H1 (cell line): ENCODE measurements at regions not wholly inside any gene's neighbourhood (a gene's known extent, or its start where the extent isn't known, plus 50 kb on each side); places are given as distances from the start of the nearest gene placed in this dataset.

ENCODE experiments used
- CTCF ChIA-PET: fragments of 300-600 bp; sonication (Branson Sonifier 250); formaldehyde crosslinking; loops from one replicate; lab custom pipeline; 2021; ENCODE audit not compliant: partially characterized antibody; lab: Charles Lee
- POLR2A ChIA-PET: fragments of 300-600 bp; sonication (Branson Sonifier 250); formaldehyde crosslinking; loops from one replicate; lab custom pipeline; 2021; ENCODE audit warnings: inconsistent platforms; ENCODE audit not compliant: partially characterized antibody; lab: Charles Lee
- DNase-seq, 2 experiments: peaks; one replicate each; pipeline versions ENCODE4 v3.0.0 to v3.0.0-alpha.2; 2010 to 2022; ENCODE audit warnings: low spot score in 2 of 2, low read depth in 1 of 2, mixed read lengths in 1 of 2
- FAIRE-seq: peaks from 2 replicates; lab custom pipeline; 2011; peaks lifted over from hg19 to GRCh38; lab: Jason Lieb, UNC
- H2AFZ ChIP-seq: 2 replicates; pipeline ENCODE4 v1.8.1; 2012; ENCODE audit warnings: low read length, inconsistent platforms
- H2AK5ac ChIP-seq: 2 replicates; pipeline ENCODE4 v1.6.1; 2013; ENCODE audit warnings: low read depth, low read length
- H2BK120ac ChIP-seq: replicated peaks from 2 replicates; pipeline ENCODE3; 2013; ENCODE audit warnings: low read depth, low read length, inconsistent platforms
- H2BK12ac ChIP-seq: 2 replicates; pipeline ENCODE4 v1.6.1; 2013; ENCODE audit warnings: low read depth, low read length
- H2BK15ac ChIP-seq: 2 replicates; pipeline ENCODE4 v1.6.1; 2013; ENCODE audit warnings: low read length
- H2BK20ac ChIP-seq: 2 replicates; pipeline ENCODE4 v1.6.1; 2013; ENCODE audit warnings: low read length
- H2BK5ac ChIP-seq: 2 replicates; pipeline ENCODE4 v1.6.1; 2013; ENCODE audit warnings: low read depth, low read length
- H3K14ac ChIP-seq: 2 replicates; pipeline ENCODE4 v1.6.1; 2013; ENCODE audit warnings: inconsistent platforms; ENCODE audit not compliant: insufficient read length
- H3K18ac ChIP-seq: 2 replicates; pipeline ENCODE4 v1.6.1; 2013; ENCODE audit warnings: low read length; ENCODE audit errors: extremely low read depth
- H3K23ac ChIP-seq: 2 replicates; pipeline ENCODE4 v1.6.1; 2013; ENCODE audit warnings: inconsistent platforms; ENCODE audit not compliant: insufficient read length
- H3K23me2 ChIP-seq: 2 replicates; pipeline ENCODE4 v1.6.1; 2013; ENCODE audit warnings: low read depth, low read length
- H3K27ac ChIP-seq: 2 replicates; pipeline ENCODE4 v1.6.1; 2011; ENCODE audit warnings: low read depth, low read length, inconsistent platforms
- H3K27me3 ChIP-seq, 4 experiments: replicated peaks in 1 of 4; 1 replicate in 1 of 4; 2 replicates in 3 of 4; pipeline versions ENCODE4 v1.6.1 to v1.8.1; 2011 to 2013; ENCODE audit warnings: low read length in 3 of 4, mild to moderate bottlenecking in 3 of 4, inconsistent platforms in 2 of 4, mixed read lengths in 2 of 4, moderate library complexity in 1 of 4; ENCODE audit not compliant: control insufficient read depth in 3 of 4, insufficient read depth in 3 of 4; ENCODE audit errors: extremely low read depth in 1 of 4
- H3K36me3 ChIP-seq, 4 experiments: 2 replicates each; pipeline versions ENCODE4 v1.6.1 to v1.8.1; 2011 to 2013; ENCODE audit warnings: mild to moderate bottlenecking in 4 of 4, low read length in 3 of 4, moderate library complexity in 2 of 4, control low read depth in 1 of 4, inconsistent platforms in 1 of 4; ENCODE audit not compliant: insufficient read depth in 4 of 4, control insufficient read depth in 2 of 4
- H3K4ac ChIP-seq: replicated peaks from 2 replicates; pipeline ENCODE3; 2013; ENCODE audit warnings: low read length, low read depth, mixed read lengths, inconsistent platforms; ENCODE audit not compliant: insufficient read length
- H3K4me1 ChIP-seq, 4 experiments: replicated peaks in 1 of 4; 1 replicate in 1 of 4; 2 replicates in 3 of 4; pipeline versions ENCODE4 v1.6.1 to v1.8.1; 2011 to 2013; ENCODE audit warnings: low read length in 3 of 4, inconsistent platforms in 2 of 4, mixed read lengths in 1 of 4; ENCODE audit not compliant: insufficient read depth in 4 of 4, control insufficient read depth in 3 of 4
- H3K4me2 ChIP-seq, 2 experiments: 2 replicates each; pipeline versions ENCODE4 v1.6.1 to v1.8.1; 2011 to 2013; ENCODE audit warnings: low read depth in 2 of 2, low read length in 2 of 2, control low read depth in 1 of 2, inconsistent platforms in 1 of 2, mild to moderate bottlenecking in 1 of 2; ENCODE audit not compliant: insufficient read depth in 1 of 2
- H3K4me3 ChIP-seq, 4 experiments: fragments of 200-600, 300-600 bp in 1 of 4; sonication (generic), shearing (Covaris generic), sonication (Bioruptor Twin) in 1 of 4; 2 replicates each; pipeline versions ENCODE4 v1.5.1 to v1.8.1; 2011 to 2016; ENCODE audit warnings: low read length in 4 of 4, low read depth in 3 of 4, control low read depth in 2 of 4, inconsistent platforms in 2 of 4, mild to moderate bottlenecking in 2 of 4, mixed read lengths in 1 of 4, moderate library complexity in 1 of 4; ENCODE audit not compliant: insufficient read depth in 2 of 4; ENCODE audit errors: extremely low read depth in 1 of 4
- H3K56ac ChIP-seq: replicated peaks from 2 replicates; pipeline ENCODE3; 2013; ENCODE audit warnings: low read depth, mild to moderate bottlenecking, mixed read lengths, low read length, inconsistent platforms; ENCODE audit not compliant: insufficient read length
- H3K79me1 ChIP-seq: 2 replicates; pipeline ENCODE4 v1.6.1; 2013; ENCODE audit warnings: low read depth, low read length, control low read depth
- H3K79me2 ChIP-seq, 2 experiments: 2 replicates each; pipeline versions ENCODE4 v1.6.1 to v1.8.1; 2012 to 2013; ENCODE audit warnings: low read length in 2 of 2, mild to moderate bottlenecking in 2 of 2, inconsistent platforms in 1 of 2; ENCODE audit not compliant: insufficient read depth in 2 of 2, control insufficient read depth in 1 of 2
- H3K9ac ChIP-seq, 4 experiments: replicated peaks in 1 of 4; 1 replicate in 1 of 4; 2 replicates in 3 of 4; pipeline versions ENCODE4 v1.6.1 to v1.8.1; 2011 to 2013; ENCODE audit warnings: low read depth in 3 of 4, low read length in 3 of 4, control low read depth in 2 of 4, mild to moderate bottlenecking in 2 of 4, moderate library complexity in 2 of 4, inconsistent platforms in 1 of 4; ENCODE audit errors: extremely low read depth in 1 of 4
- H3K9me3 ChIP-seq, 2 experiments: 2 replicates each; pipeline versions ENCODE4 v1.6.1 to v1.8.1; 2012 to 2013; ENCODE audit warnings: mild to moderate bottlenecking in 2 of 2, moderate library complexity in 2 of 2, control low read depth in 1 of 2, inconsistent platforms in 1 of 2, low read depth in 1 of 2, low read length in 1 of 2, mixed read lengths in 1 of 2; ENCODE audit not compliant: insufficient read depth in 2 of 2
- H4K20me1 ChIP-seq, 2 experiments: replicated peaks in 1 of 2; 2 replicates each; pipeline versions ENCODE3 to v1.8.1; 2011 to 2013; ENCODE audit warnings: inconsistent platforms in 2 of 2, low read length in 2 of 2, mild to moderate bottlenecking in 1 of 2; ENCODE audit not compliant: insufficient read depth in 2 of 2, control insufficient read depth in 1 of 2
- H4K5ac ChIP-seq: 2 replicates; pipeline ENCODE4 v1.6.1; 2013; ENCODE audit warnings: low read length, low read depth, mixed read lengths, inconsistent platforms; ENCODE audit not compliant: insufficient read length
- H4K8ac ChIP-seq: 2 replicates; pipeline ENCODE4 v1.8.0; 2013; ENCODE audit warnings: mild to moderate bottlenecking, moderate library complexity, low read length, inconsistent platforms; ENCODE audit not compliant: insufficient read depth; ENCODE audit errors: extremely low read depth
- H4K91ac ChIP-seq: replicated peaks from 2 replicates; pipeline ENCODE3; 2013; ENCODE audit warnings: low read length, mixed read lengths, inconsistent platforms; ENCODE audit not compliant: insufficient read length
- CTCF ChIP-seq, 3 experiments: IDR thresholded peaks; 1 replicate in 2 of 3; 2 replicates in 1 of 3; pipeline versions ENCODE4 v1.5.1 to v1.6.1; 2011; ENCODE audit warnings: low read length in 3 of 3, mild to moderate bottlenecking in 3 of 3, inconsistent platforms in 2 of 3, low read depth in 1 of 3, moderate library complexity in 1 of 3; ENCODE audit not compliant: insufficient read depth in 1 of 3; ENCODE audit errors: control extremely low read depth in 1 of 3
- EGR1 ChIP-seq: IDR thresholded peaks from 2 replicates; pipeline ENCODE4 v1.6.1; 2011; ENCODE audit warnings: low read depth, low read length, borderline replicate concordance
- FOSL1 ChIP-seq: IDR thresholded peaks from 2 replicates; pipeline ENCODE4 v1.6.1; 2011; ENCODE audit warnings: mild to moderate bottlenecking, low read depth, low read length, moderate library complexity; ENCODE audit not compliant: insufficient read depth
- KDM4A ChIP-seq: IDR thresholded peaks from one replicate; pipeline ENCODE4 v1.7.1; 2012; ENCODE audit warnings: low read depth, mild to moderate bottlenecking, moderate library complexity, low read length, inconsistent platforms; ENCODE audit not compliant: severe bottlenecking
- NANOG ChIP-seq: IDR thresholded peaks from 2 replicates; pipeline ENCODE4 v1.6.1; 2011; ENCODE audit warnings: low read length, low read depth, mild to moderate bottlenecking, inconsistent platforms; ENCODE audit not compliant: insufficient read depth, poor library complexity, severe bottlenecking
- POU5F1 ChIP-seq: IDR thresholded peaks from 2 replicates; pipeline ENCODE4 v1.6.1; 2011; ENCODE audit warnings: low read depth, mild to moderate bottlenecking, low read length, moderate library complexity
- RNF2 ChIP-seq: fragments of 200-900, 300-1000 bp; sonication (generic); IDR thresholded peaks from 2 replicates; pipeline ENCODE4 v1.7.1; 2016; ENCODE audit warnings: borderline replicate concordance, low read depth, mild to moderate bottlenecking, antibody characterized with exemption, low read length; ENCODE audit not compliant: poor library complexity, severe bottlenecking; ENCODE audit errors: missing control alignments
- SAP30 ChIP-seq: fragments of 300-600 bp; sonication (generic); IDR thresholded peaks from 2 replicates; pipeline ENCODE4 v1.7.1; 2012; ENCODE audit warnings: low read length, moderate library complexity, mild to moderate bottlenecking, inconsistent platforms; ENCODE audit not compliant: insufficient read depth, insufficient replicate concordance
- SIN3A ChIP-seq, 2 experiments: IDR thresholded peaks in 1 of 2; conservative IDR thresholded peaks in 1 of 2; 2 replicates each; pipeline ENCODE4 v1.6.1; 2011 to 2012; ENCODE audit warnings: low read length in 2 of 2, improper control_type of control experiment in 1 of 2, low read depth in 1 of 2, mild to moderate bottlenecking in 1 of 2
- TEAD4 ChIP-seq: IDR thresholded peaks from 2 replicates; pipeline ENCODE4 v1.6.1; 2012; ENCODE audit warnings: low read depth, low read length, inconsistent platforms, mixed read lengths
- WGBS, 2 experiments: shearing (Covaris generic) in 1 of 2; methylation state at CpG; one replicate each; pipeline versions ENCODE4 v1.1.6 to v1.1.7; 2013 to 2015; ENCODE audit warnings: low lambda C conversion rate in 2 of 2, mixed read lengths in 2 of 2, inconsistent platforms in 1 of 2, low coverage in 1 of 2, missing lambda C conversion rate in 1 of 2; ENCODE audit not compliant: insufficient replicate concordance in 2 of 2, insufficient coverage in 1 of 2, insufficient read length in 1 of 2; ENCODE audit errors: extremely low coverage in 1 of 2, missing lambda C conversion rate in 1 of 2; 5-methylcytosine and 5-hydroxymethylcytosine counted together

GRCh38 chr5:118326481-118327045 is 661.8 kb downstream of the DTWD2 start:
- Histone ChIP-seq H3K27ac (no peak overlapping the region), H4K8ac (no peak overlapping the region), H3K27me3 (no peaks in the 10 kb centered on the region), H2BK20ac (no peak overlapping the region), H2AK5ac (no peak overlapping the region), H4K5ac (no peak overlapping the region), H3K9ac (no peak overlapping the region), H3K4me3 (no peak overlapping the region), H3K4me2 (no peak overlapping the region), H2BK12ac (no peak overlapping the region), H3K4ac (no peak overlapping the region), H3K56ac (no peak overlapping the region), H3K23me2 (no peaks in the 10 kb centered on the region), H3K23ac (no peak overlapping the region), H3K79me1 (no peaks in the 10 kb centered on the region), H4K91ac (no peak overlapping the region), H3K14ac (no peak overlapping the region), H3K9me3 (peaks cover 0 to 8% of the 10 kb centered on the region in 2 experiments; a peak in 2 of 4 replicates), H2BK15ac (no peak overlapping the region), H3K79me2 (no peaks in the 10 kb centered on the region), H3K36me3 (no peaks in the 10 kb centered on the region), H2BK120ac (no peak overlapping the region), H2AFZ (no peak overlapping the region; the same call in 1 of the 2 replicates), H4K20me1 (no peaks in the 10 kb centered on the region), H3K4me1 (peaks cover 0 to 6% (median 1%) of the 10 kb centered on the region in 4 experiments; a peak in 1 of 7 replicates), H2BK5ac (no peak overlapping the region), H3K18ac (no peak overlapping the region)
- ChIA-PET POLR2A (no interaction called here), CTCF (interaction anchor here (1.2 kb wide), 1 partner anchor 9 kb away, joined by 3 read pairs; no protein-coding TSS in a partner anchor)
- DNase-seq = no peak
- FAIRE-seq = no peak
- WGBS, 2 experiments = 83% methylated on average over 5 of the region's 5 CpGs; no CpG with 5 or more reads in 1 of the 2 experiments
- TF ChIP-seq EGR1 = no peak
- TF ChIP-seq CTCF (IDR thresholded peaks at IDR 0.05; ENCODE audit: control extremely low read depth in 1 of 3, insufficient read depth in 1 of 3, low read depth in 1 of 3, low read length in 3 of 3) = no peak
- TF ChIP-seq KDM4A = no peak
- no peak for TF ChIP-seq POU5F1
- TF ChIP-seq SIN3A (conservative IDR thresholded peaks at IDR 0.05 in 1 of 2, IDR thresholded peaks at IDR 0.05 in 1 of 2; ENCODE audit: low read depth in 1 of 2, low read length in 2 of 2) = no peak
- no peak for TF ChIP-seq NANOG
- no peak for TF ChIP-seq RNF2
- no peak for TF ChIP-seq FOSL1
- TF ChIP-seq SAP30 = no peak
- no peak for TF ChIP-seq TEAD4
